GM12872 (cell line): ENCODE measurements at regions not wholly inside any gene's neighbourhood (a gene's known extent, or its start where the extent isn't known, plus 50 kb on each side); places are given as distances from the start of the nearest gene placed in this dataset.

Experiments
- CTCF ChIP-seq: IDR thresholded peaks from 3 replicates; pipeline ENCODE4 v1.5.1; 2011; ENCODE audit warnings: low read depth, mild to moderate bottlenecking, low read length, moderate library complexity; ENCODE audit not compliant: insufficient read depth

- no peak for TF ChIP-seq CTCF
Observed at GRCh38 chr2:88239781-88240180, 69.6 kb downstream of the THNSL2 start.

GRCh38 chr2:88236666-88237065 is 66.5 kb downstream of the THNSL2 start:
- TF ChIP-seq CTCF = no peak
